Prostate gland (tissue), 2 donors: ENCODE measurements at regions not wholly inside any gene's neighbourhood (a gene's known extent, or its start where the extent isn't known, plus 50 kb on each side); places are given as distances from the start of the nearest gene placed in this dataset.
A peak's percentile ranks its signal among the peaks of the same experiment; 100 is the strongest.
"Not testable (repeated sequence)": the region's sequence is repeated elsewhere in the genome, so short reads cannot be mapped to it uniquely, and the experiment has no call there.

Experiments used
- DNase-seq: peaks from one replicate; pipeline ENCODE4 v3.0.0-alpha.2; 2019; ENCODE audit warnings: low spot score
- H3K27ac ChIP-seq, 2 donors: fragments of 200-600 bp; sonication (generic); 2 replicates each; pipeline ENCODE4 v1.5.1; 2017 to 2019
- H3K27me3 ChIP-seq: fragments of 200-600 bp; sonication (generic); replicated peaks from 2 replicates; pipeline ENCODE4 v1.5.1; 2019; ENCODE audit not compliant: insufficient read depth
- H3K36me3 ChIP-seq, 2 donors: fragments of 200-600 bp; sonication (generic); 1 replicate in 1 of 2; 2 replicates in 1 of 2; pipeline versions ENCODE4 v1.5.1 to v1.8.1; 2017 to 2019
- H3K4me1 ChIP-seq: fragments of 200-600 bp; sonication (generic); replicated peaks from 2 replicates; pipeline ENCODE4 v1.5.1; 2019
- H3K4me3 ChIP-seq, 2 donors: fragments of 200-600 bp; sonication (generic); 2 replicates each; pipeline ENCODE4 v1.5.1; 2017 to 2019
- H3K9me3 ChIP-seq: fragments of 200-600 bp; sonication (generic); 2 replicates; pipeline ENCODE4 v1.5.1; 2017
- POLR2A ChIP-seq: fragments of 450-650 bp; IDR thresholded peaks from one replicate; pipeline ENCODE4 v1.6.1; 2016; ENCODE audit warnings: antibody characterized with exemption, mild to moderate bottlenecking
- POLR2AphosphoS5 ChIP-seq: sonication (generic); formaldehyde crosslinking; IDR thresholded peaks from one replicate; pipeline ENCODE4 v1.6.1; 2017; ENCODE audit warnings: antibody characterized with exemption
- WGBS: methylation state at CpG from one replicate; pipeline ENCODE4 v1.1.5; 2018; 5-methylcytosine and 5-hydroxymethylcytosine counted together
- intact Hi-C: fragments of 100-400 bp; cut with DNase I; formaldehyde crosslinking; loops from one replicate; pipeline ENCODE4 v1.14.2; 2022
- TF ChIP-seq, protein P1 (sequence below), 4 experiments: fragments of 200-600 bp in 2 of 4; fragments of 450-650 bp in 2 of 4; sonication (generic) in 2 of 4; IDR thresholded peaks; 1 replicate in 3 of 4; 2 replicates in 1 of 4; pipeline ENCODE4 v1.5.1; 2016 to 2019; ENCODE audit warnings: antibody characterized with exemption in 4 of 4, mild to moderate bottlenecking in 2 of 4, moderate library complexity in 2 of 4

DNA sequence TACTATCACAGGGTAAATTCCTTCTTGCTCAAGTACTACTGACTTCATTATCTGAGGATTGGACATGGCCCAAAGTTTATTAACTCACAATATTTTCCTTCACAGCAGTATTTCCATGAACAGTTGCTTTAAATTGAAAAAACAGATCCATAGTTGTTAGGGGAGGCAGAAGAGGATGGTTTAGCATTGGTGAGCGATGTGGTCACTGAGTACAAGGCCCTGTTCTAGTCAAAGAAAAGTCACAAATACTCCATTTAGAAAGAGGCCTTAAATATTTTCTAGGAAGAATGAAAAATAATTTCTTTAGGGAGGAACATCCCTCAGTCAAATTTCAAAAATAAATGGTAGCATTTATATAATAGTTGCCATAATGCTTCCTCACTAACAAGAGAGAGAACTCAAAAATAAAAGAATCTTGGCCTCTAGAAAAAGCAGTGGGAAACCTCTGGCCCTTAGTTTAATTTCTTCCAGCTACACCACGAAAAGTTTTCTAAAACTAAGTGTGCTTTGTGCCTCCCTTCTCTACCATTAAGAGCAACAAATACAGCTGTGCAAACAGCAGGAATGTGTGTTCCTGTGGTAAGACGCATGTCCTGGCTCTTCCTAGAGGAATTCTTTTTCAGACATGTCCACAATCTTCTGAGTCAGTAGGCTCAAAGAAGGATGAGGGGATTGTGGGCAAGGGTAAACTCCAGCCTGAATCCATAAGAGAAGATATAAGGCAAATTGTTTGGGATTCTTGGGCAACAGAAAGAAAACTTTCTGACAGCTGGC, 105.7 kb downstream of the HOXA1 start:
- Histone ChIP-seq H3K9me3 (no peaks in the 10 kb centered on the region), H3K36me3 (no peaks in the 10 kb centered on the region), H3K27me3 (no peaks in the 10 kb centered on the region), H3K27ac (peak overlapping the region in 1 of 2 donors; percentile 15), H3K4me3 (no peak overlapping the region), H3K4me1 (no peaks in the 10 kb centered on the region)
- DNase-seq = no peak
- TF ChIP-seq, protein P1, sequence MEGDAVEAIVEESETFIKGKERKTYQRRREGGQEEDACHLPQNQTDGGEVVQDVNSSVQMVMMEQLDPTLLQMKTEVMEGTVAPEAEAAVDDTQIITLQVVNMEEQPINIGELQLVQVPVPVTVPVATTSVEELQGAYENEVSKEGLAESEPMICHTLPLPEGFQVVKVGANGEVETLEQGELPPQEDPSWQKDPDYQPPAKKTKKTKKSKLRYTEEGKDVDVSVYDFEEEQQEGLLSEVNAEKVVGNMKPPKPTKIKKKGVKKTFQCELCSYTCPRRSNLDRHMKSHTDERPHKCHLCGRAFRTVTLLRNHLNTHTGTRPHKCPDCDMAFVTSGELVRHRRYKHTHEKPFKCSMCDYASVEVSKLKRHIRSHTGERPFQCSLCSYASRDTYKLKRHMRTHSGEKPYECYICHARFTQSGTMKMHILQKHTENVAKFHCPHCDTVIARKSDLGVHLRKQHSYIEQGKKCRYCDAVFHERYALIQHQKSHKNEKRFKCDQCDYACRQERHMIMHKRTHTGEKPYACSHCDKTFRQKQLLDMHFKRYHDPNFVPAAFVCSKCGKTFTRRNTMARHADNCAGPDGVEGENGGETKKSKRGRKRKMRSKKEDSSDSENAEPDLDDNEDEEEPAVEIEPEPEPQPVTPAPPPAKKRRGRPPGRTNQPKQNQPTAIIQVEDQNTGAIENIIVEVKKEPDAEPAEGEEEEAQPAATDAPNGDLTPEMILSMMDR (IDR thresholded peaks at IDR 0.05) = no peak
- TF ChIP-seq POLR2A = no peak
- TF ChIP-seq POLR2AphosphoS5 = no peak
- WGBS = 54% methylated on average over 3 of the region's 3 CpGs
- intact Hi-C loops = no loop called here

DNA sequence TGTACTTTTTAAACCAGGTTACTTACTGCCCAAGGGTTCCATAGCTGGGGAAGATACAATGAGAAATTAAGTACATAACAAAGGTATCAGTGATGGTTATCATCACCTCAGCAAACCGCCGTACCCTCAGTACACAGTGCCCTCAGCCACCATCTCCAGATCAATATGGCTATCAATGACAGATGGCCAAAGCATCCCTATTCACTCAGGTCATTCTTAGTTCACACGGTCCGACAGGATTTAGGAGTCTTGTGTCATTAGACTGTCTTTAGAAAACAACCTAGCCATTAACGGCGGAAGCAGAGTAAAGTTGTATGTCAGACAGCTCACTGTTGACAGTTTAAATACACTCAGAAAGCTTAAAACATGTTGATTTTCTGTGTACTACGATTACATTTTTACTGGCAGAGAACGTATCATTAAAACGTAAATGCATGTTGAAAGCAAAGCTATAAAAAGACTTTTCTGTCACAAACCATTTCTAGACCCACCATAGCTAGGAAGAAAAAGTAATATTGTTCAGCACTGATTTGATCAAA, 106.9 kb downstream of the HOXA1 start:
- Histone ChIP-seq H3K9me3 (no peaks in the 10 kb centered on the region), H3K4me1 (no peaks in the 10 kb centered on the region), H3K4me3 (no peak overlapping the region), H3K27ac (no peak overlapping the region), H3K27me3 (no peaks in the 10 kb centered on the region), H3K36me3 (no peaks in the 10 kb centered on the region)
- WGBS = 29% methylated on average over 9 of the region's 9 CpGs
- TF ChIP-seq POLR2A (no peak), POLR2AphosphoS5 (no peak)
- TF ChIP-seq, protein P1 (IDR thresholded peaks at IDR 0.05) = no peak
- DNase-seq = no peak
- intact Hi-C loops = no loop called here

DNA sequence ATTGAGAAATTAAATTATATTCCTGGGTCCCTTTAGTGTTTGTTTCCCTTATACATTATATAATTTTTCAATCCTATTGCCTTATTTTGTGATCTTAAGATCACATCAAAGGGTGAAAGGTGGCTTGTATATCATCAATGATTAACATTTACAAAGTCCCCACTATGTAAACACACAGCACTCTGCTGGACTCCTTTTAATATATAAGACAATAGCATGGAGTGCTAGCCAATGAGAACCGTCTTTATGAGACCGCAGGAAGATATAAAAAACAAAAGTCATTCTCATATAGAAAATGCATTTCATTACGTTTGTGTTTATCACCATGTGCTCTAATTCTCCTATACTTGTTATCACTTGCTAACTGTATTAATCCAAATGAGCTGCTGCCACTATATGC, 108.5 kb downstream of the HOXA1 start:
- TF ChIP-seq POLR2A (no peak), POLR2AphosphoS5 (no peak)
- TF ChIP-seq, protein P1 (IDR thresholded peaks at IDR 0.05) = no peak
- Histone ChIP-seq H3K9me3 (no peaks in the 10 kb centered on the region), H3K36me3 (no peaks in the 10 kb centered on the region), H3K27me3 (no peaks in the 10 kb centered on the region), H3K4me3 (no peak overlapping the region), H3K4me1 (no peaks in the 10 kb centered on the region), H3K27ac (no peak overlapping the region)
- intact Hi-C loops = no loop called here
- DNase-seq = no peak
- WGBS = 39% methylated on average over 3 of the region's 3 CpGs

DNA sequence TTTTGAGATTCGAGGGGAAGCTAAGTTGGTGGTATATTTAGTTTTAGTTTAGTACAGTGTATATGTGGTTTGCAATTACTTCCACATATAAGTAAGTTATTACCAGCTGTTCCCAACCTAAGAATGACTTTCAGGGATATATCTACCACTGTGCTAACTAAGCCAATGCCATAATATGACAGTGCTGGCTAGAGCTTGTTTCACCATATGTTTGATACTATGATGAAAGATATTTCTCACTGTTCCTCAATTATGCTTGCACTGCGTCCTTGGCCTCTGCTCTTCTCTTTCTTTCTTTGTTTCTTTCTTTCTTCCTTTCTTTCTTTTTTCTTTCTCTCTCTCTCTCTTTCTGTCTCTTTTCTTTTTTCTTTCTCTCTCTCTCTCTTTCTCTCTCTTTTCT, 113.8 kb upstream of the SKAP2 start:
- Histone ChIP-seq H3K27ac (no peak overlapping the region), H3K36me3 (no peaks in the 10 kb centered on the region), H3K27me3 (no peaks in the 10 kb centered on the region), H3K9me3 (no peaks in the 10 kb centered on the region), H3K4me1 (no peaks in the 10 kb centered on the region), H3K4me3 (no peak overlapping the region)
- WGBS = 74% methylated on average over 2 of the region's 2 CpGs
- no peak for DNase-seq
- intact Hi-C loops = no loop called here
- TF ChIP-seq, protein P1 (IDR thresholded peaks at IDR 0.05) = no peak
- no peak for TF ChIP-seq POLR2A
- TF ChIP-seq POLR2AphosphoS5 = no peak

DNA sequence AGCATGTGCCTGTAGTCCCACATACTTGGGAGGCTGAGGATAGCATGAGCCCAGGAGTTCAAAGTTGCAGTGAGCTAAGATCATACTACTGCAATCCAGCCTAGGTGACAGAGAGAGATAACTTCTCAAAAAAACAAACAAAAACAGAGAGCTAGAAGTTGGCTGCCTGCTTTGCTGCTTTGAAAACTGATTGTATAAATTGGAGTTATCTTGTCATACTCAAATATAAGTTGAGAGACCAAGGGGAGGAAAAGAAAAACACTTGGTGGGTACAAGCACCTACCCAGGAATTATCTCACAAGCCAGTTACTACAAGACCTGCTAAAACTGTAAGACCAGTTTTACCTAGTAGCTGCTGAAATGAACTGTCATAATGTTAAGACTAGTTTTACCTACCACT, 112.5 kb upstream of the SKAP2 start:
- intact Hi-C loops = no loop called here
- TF ChIP-seq POLR2A (no peak), POLR2AphosphoS5 (no peak)
- TF ChIP-seq, protein P1 (IDR thresholded peaks at IDR 0.05) = no peak
- no peak for DNase-seq
- Histone ChIP-seq H3K4me1 (no peaks in the 10 kb centered on the region), H3K27me3 (no peaks in the 10 kb centered on the region), H3K36me3 (no peaks in the 10 kb centered on the region), H3K27ac (no peak overlapping the region), H3K4me3 (no peak overlapping the region), H3K9me3 (no peaks in the 10 kb centered on the region)

DNA sequence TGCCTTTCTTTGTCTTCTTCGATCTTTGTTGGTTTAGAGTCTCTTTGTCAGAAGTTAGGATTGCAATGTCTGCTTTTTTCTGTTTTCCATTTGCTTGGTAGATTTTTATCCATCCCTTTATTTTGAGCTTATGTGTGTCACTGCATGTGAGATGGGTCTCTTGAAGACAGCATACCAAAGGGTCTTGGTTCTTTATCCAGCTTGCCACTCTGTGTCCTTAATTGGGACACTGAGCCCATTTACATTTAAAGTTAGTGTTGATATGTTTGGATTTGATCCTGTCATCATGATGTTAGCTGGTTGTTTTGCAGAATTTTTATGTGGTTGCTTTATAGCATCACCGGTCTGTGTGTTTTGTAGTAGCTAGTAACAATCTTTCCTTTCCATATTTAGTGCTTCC, 107.5 kb upstream of the SKAP2 start:
- 92% methylated on average over 2 of the region's 2 CpGs for WGBS
- DNase-seq, H3K4me1 ChIP-seq, H3K27ac ChIP-seq, H3K27me3 ChIP-seq, H3K4me3 ChIP-seq, intact Hi-C loops, H3K9me3 ChIP-seq, H3K36me3 ChIP-seq: not testable (repeated sequence)
